MCF 10A (cell line): ENCODE measurements at regions not wholly inside any gene's neighbourhood (a gene's known extent, or its start where the extent isn't known, plus 50 kb on each side); places are given as distances from the start of the nearest gene placed in this dataset.

Source experiments
- BruUV-seq: library from RNA; stranded (reverse); fragments of 400-500 nt; replicated peaks from 2 replicates; lab custom pipeline; 2021; lab: Mats Ljungman, UMichigan
- CTCF ChIA-PET: fragments of 300-600 bp; sonication (Branson Sonifier 250); formaldehyde crosslinking; extraction: SDS; loops from one replicate; lab custom pipeline; 2021; ENCODE audit warnings: antibody characterized with exemption, inconsistent platforms; lab: Yijun Ruan, JAX
- POLR2A ChIA-PET: fragments of 300-600, 350-650 bp; sonication (Branson Sonifier 250); formaldehyde crosslinking; extraction: SDS; loops from one replicate; lab custom pipeline; 2020; ENCODE audit warnings: antibody characterized with exemption, inconsistent platforms; lab: Yijun Ruan, JAX
- DNase-seq: peaks from one replicate; pipeline ENCODE4 v3.0.0-alpha.2; 2018; ENCODE audit not compliant: unreplicated experiment
- H3K27ac Mint-ChIP-seq: one replicate; pipeline ENCODE4 v1.8.0; 2022; ENCODE audit warnings: mild to moderate bottlenecking, low read depth, mixed read lengths; ENCODE audit not compliant: unreplicated experiment
- H3K27me3 Mint-ChIP-seq: one replicate; pipeline ENCODE4 v1.8.0; 2022; ENCODE audit warnings: mixed read lengths; ENCODE audit not compliant: insufficient read depth, unreplicated experiment
- H3K36me3 Mint-ChIP-seq: one replicate; pipeline ENCODE4 v1.8.0; 2022; ENCODE audit warnings: mild to moderate bottlenecking, moderate library complexity, mixed read lengths; ENCODE audit not compliant: insufficient read depth, unreplicated experiment
- H3K4me1 Mint-ChIP-seq: one replicate; pipeline ENCODE4 v1.8.0; 2022; ENCODE audit warnings: mixed read lengths; ENCODE audit not compliant: insufficient read depth, unreplicated experiment
- H3K4me3 Mint-ChIP-seq: one replicate; pipeline ENCODE4 v1.8.0; 2022; ENCODE audit warnings: mild to moderate bottlenecking, moderate library complexity, mixed read lengths; ENCODE audit not compliant: unreplicated experiment
- H3K9me3 Mint-ChIP-seq: one replicate; pipeline ENCODE4 v1.8.0; 2022; ENCODE audit warnings: mixed read lengths; ENCODE audit not compliant: unreplicated experiment
- CTCF ChIP-seq: fragments of 200-600 bp; IDR thresholded peaks from one replicate; pipeline ENCODE4 v1.8.0; 2022; ENCODE audit warnings: antibody characterized with exemption, mild to moderate bottlenecking; ENCODE audit not compliant: unreplicated experiment
- intact Hi-C: fragments of 100-400 bp; cut with micrococcal nuclease; formaldehyde crosslinking; loops from 2 replicates; pipeline ENCODE4 v1.14.1; 2022

- Mint-ChIP-seq H3K9me3 (peaks cover 8% of the 10 kb centered on the region), H3K27ac (no peak overlapping the region), H3K36me3 (no peaks in the 10 kb centered on the region), H3K27me3 (no peaks in the 10 kb centered on the region), H3K4me3 (no peak overlapping the region), H3K4me1 (peaks cover 20% of the 10 kb centered on the region)
- intact Hi-C loops = no loop called here
- ChIA-PET CTCF (interaction anchor here (0.6 to 3.0 kb wide), 9 partner anchors 38 to 464 kb away, joined by 3 to 15 read pairs (median 3); no protein-coding TSS in a partner anchor), POLR2A (interaction anchor here (0.9 to 1.7 kb wide), 2 partner anchors 12 to 168 kb away, joined by 3 to 6 read pairs; no protein-coding TSS in a partner anchor)
- TF ChIP-seq CTCF = no peak
- no TSS peak for BruUV-seq
- peak; percentile 53 for DNase-seq
Observed at GRCh38 chr9:18260521-18260920, 213.4 kb upstream of the ADAMTSL1 start.

- no peak for DNase-seq
- H3K27me3 Mint-ChIP-seq = no peaks in the 10 kb centered on the region
- no peaks in the 10 kb centered on the region for H3K36me3 Mint-ChIP-seq
- H3K27ac Mint-ChIP-seq = no peak overlapping the region
- TF ChIP-seq CTCF = no peak
- BruUV-seq = no TSS peak
- H3K4me1 Mint-ChIP-seq = peaks cover 16% of the 10 kb centered on the region
- intact Hi-C loops = no loop called here
- no peak overlapping the region for H3K4me3 Mint-ChIP-seq
- ChIA-PET POLR2A (interaction anchor here (1.7 kb wide), 1 partner anchor 168 kb away, joined by 6 read pairs; no protein-coding TSS in a partner anchor), CTCF (interaction anchor here (1.0 to 3.0 kb wide), 5 partner anchors 13 to 193 kb away, joined by 3 to 15 read pairs (median 3); no protein-coding TSS in a partner anchor)
- H3K9me3 Mint-ChIP-seq = peaks cover 8% of the 10 kb centered on the region
Observed at GRCh38 chr9:18261181-18261580, 212.8 kb upstream of the ADAMTSL1 start.

- no peak for TF ChIP-seq CTCF
- Mint-ChIP-seq H3K4me3 (no peak overlapping the region), H3K36me3 (no peaks in the 10 kb centered on the region), H3K27me3 (no peaks in the 10 kb centered on the region), H3K4me1 (peaks cover 20% of the 10 kb centered on the region), H3K9me3 (peaks cover 8% of the 10 kb centered on the region), H3K27ac (no peak overlapping the region)
- DNase-seq = no peak
- BruUV-seq = no TSS peak
- intact Hi-C loops = no loop called here
- POLR2A ChIA-PET = interaction anchor here (1.6 kb wide), 1 partner anchor 11 kb away, joined by 6 read pairs; no protein-coding TSS in a partner anchor
- CTCF ChIA-PET = interaction anchor here (0.6 to 2.5 kb wide), 4 partner anchors 9 to 500 kb away, joined by 3 to 22 read pairs (median 6); no protein-coding TSS in a partner anchor
Observed at GRCh38 chr9:18263377-18263776, 210.6 kb upstream of the ADAMTSL1 start.

- H3K36me3 Mint-ChIP-seq = no peaks in the 10 kb centered on the region
- BruUV-seq = no TSS peak
- ChIA-PET POLR2A (interaction anchor here (0.7 kb wide), 1 partner anchor 68 kb away, joined by 3 read pairs; no protein-coding TSS in a partner anchor), CTCF (no interaction called here)
- no peak for DNase-seq
- peaks cover 8% of the 10 kb centered on the region for H3K4me1 Mint-ChIP-seq
- TF ChIP-seq CTCF = no peak
- peaks cover 2% of the 10 kb centered on the region for H3K9me3 Mint-ChIP-seq
- no peak overlapping the region for H3K4me3 Mint-ChIP-seq
- H3K27ac Mint-ChIP-seq = no peak overlapping the region
- intact Hi-C loops = no loop called here
- H3K27me3 Mint-ChIP-seq = no peaks in the 10 kb centered on the region
Observed at GRCh38 chr9:18268381-18268780, 205.6 kb upstream of the ADAMTSL1 start.
